GM12878 (cell line): ENCODE measurements at regions not wholly inside any gene's neighbourhood (a gene's known extent, or its start where the extent isn't known, plus 50 kb on each side); places are given as distances from the start of the nearest gene placed in this dataset.
A peak's percentile ranks its signal among the peaks of the same experiment; 100 is the strongest.
"Not testable (repeated sequence)": the region's sequence is repeated elsewhere in the genome, so short reads cannot be mapped to it uniquely, and the experiment has no call there.

Source experiments
- ATAC-seq: fragments of 200-7000 bp; cut with Tn5 transposase; 3 replicates; pipeline ENCODE4 v1.9.1; 2020; ENCODE audit warnings: mild to moderate bottlenecking, moderate library complexity
- BruUV-seq: library from RNA; stranded (reverse); fragments of 400-500 nt; replicated peaks from 2 replicates; lab custom pipeline; 2021; lab: Mats Ljungman, UMichigan
- CTCF ChIA-PET: fragments of 300-600 bp; sonication (Branson Sonifier 250); formaldehyde crosslinking; extraction: SDS; loops from one replicate; lab custom pipeline; 2021; ENCODE audit warnings: inconsistent platforms; lab: Yijun Ruan, JAX
- POLR2A ChIA-PET: fragments of 350-600 bp; formaldehyde crosslinking; extraction: SDS; loops from one replicate; lab custom pipeline; 2021; ENCODE audit warnings: inconsistent platforms; lab: Charles Lee
- RAD21 ChIA-PET: fragments of 300-600 bp; sonication (Branson Sonifier 250); formaldehyde crosslinking; loops from one replicate; lab custom pipeline; 2023; ENCODE audit warnings: antibody characterized with exemption; ENCODE audit not compliant: unreplicated experiment; lab: Charles Lee
- SMC1A ChIA-PET: fragments of 300-600 bp; sonication (Branson Sonifier 250); formaldehyde crosslinking; loops from one replicate; lab custom pipeline; 2023; ENCODE audit not compliant: unreplicated experiment, uncharacterized antibody; lab: Charles Lee
- DNase-seq: peaks from one replicate; pipeline ENCODE4 v3.0.0-alpha.2; 2011; ENCODE audit warnings: low read depth, low spot score
- FAIRE-seq: peaks from 3 replicates; lab custom pipeline; 2011; peaks lifted over from hg19 to GRCh38; lab: Jason Lieb, UNC
- H2AFZ ChIP-seq: 2 replicates; pipeline ENCODE4 v1.6.0; 2011; ENCODE audit warnings: low read depth, low read length, control low read depth; ENCODE audit not compliant: control insufficient read depth
- H3K27ac ChIP-seq: 2 replicates; pipeline ENCODE4 v1.5.1; 2011; ENCODE audit warnings: control low read depth; ENCODE audit not compliant: control insufficient read depth, insufficient read depth
- H3K27me3 ChIP-seq, 2 experiments: replicated peaks in 1 of 2; 2 replicates each; pipeline versions ENCODE4 v1.6.0 to v1.6.1; 2011; ENCODE audit warnings: low read length in 1 of 2; ENCODE audit not compliant: control insufficient read depth in 2 of 2, insufficient read depth in 2 of 2
- H3K36me3 ChIP-seq, 2 experiments: 2 replicates each; pipeline ENCODE4 v1.5.1; 2011; ENCODE audit warnings: low read length in 1 of 2; ENCODE audit not compliant: control insufficient read depth in 2 of 2, insufficient read depth in 2 of 2
- H3K4me1 ChIP-seq: 2 replicates; pipeline ENCODE4 v1.6.1; 2011; ENCODE audit warnings: mild to moderate bottlenecking, low read length, moderate library complexity, mixed read lengths; ENCODE audit not compliant: control insufficient read depth, insufficient read depth
- H3K4me2 ChIP-seq: 2 replicates; pipeline ENCODE4 v1.6.0; 2011; ENCODE audit warnings: control low read depth; ENCODE audit not compliant: control insufficient read depth, insufficient read depth
- H3K4me3 ChIP-seq: fragments of 200-600 bp; sonication (generic); 2 replicates; pipeline ENCODE4 v1.5.1; 2016
- H3K79me2 ChIP-seq: 2 replicates; pipeline ENCODE4 v1.6.0; 2011; ENCODE audit warnings: low read length; ENCODE audit not compliant: control insufficient read depth, insufficient read depth
- H3K9ac ChIP-seq: 2 replicates; pipeline ENCODE4 v1.8.0; 2011; ENCODE audit warnings: low read length, control low read depth, mixed read lengths; ENCODE audit not compliant: control insufficient read depth, insufficient read depth
- H3K9me3 ChIP-seq: replicated peaks from 3 replicates; pipeline ENCODE4 v1.5.1; 2011; ENCODE audit warnings: mild to moderate bottlenecking, low read length; ENCODE audit not compliant: control insufficient read depth, insufficient read depth
- H4K20me1 ChIP-seq: 2 replicates; pipeline ENCODE4 v1.6.0; 2011; ENCODE audit not compliant: control insufficient read depth, insufficient read depth
- SPI1 ChIP-seq: IDR thresholded peaks from 2 replicates; pipeline ENCODE4 v1.6.1; 2011; ENCODE audit warnings: low read depth, mild to moderate bottlenecking, low read length, moderate library complexity, borderline replicate concordance; ENCODE audit not compliant: insufficient read depth
- WGBS: methylation state at CpG from one replicate; pipeline ENCODE4 v1.1.6; 2016; ENCODE audit warnings: low lambda C conversion rate; ENCODE audit not compliant: insufficient replicate concordance, insufficient coverage; ENCODE audit errors: missing lambda C conversion rate; 5-methylcytosine and 5-hydroxymethylcytosine counted together
- in situ Hi-C: fragments of 300-500 bp; cut with MboI; formaldehyde crosslinking; loops from 9 replicates; pipeline ENCODE4 v1.14.3; 2018; ENCODE audit warnings: mixed read lengths
- intact Hi-C: fragments of 100-400 bp; cut with micrococcal nuclease; formaldehyde crosslinking; loops from one replicate; pipeline ENCODE4 v1.14.2; 2022; ENCODE audit not compliant: unreplicated experiment

GRCh38 chr2:87518066-87518465 lies 229.8 kb upstream of the PLGLB2 start:
- H3K79me2 ChIP-seq, H3K36me3 ChIP-seq, H4K20me1 ChIP-seq, intact Hi-C loops, H3K4me3 ChIP-seq, SMC1A ChIA-PET, FAIRE-seq, H3K27me3 ChIP-seq, RAD21 ChIA-PET, DNase-seq: not testable (repeated sequence)
- 70% methylated on average over 5 of the region's 7 CpGs for WGBS
- TF ChIP-seq SPI1, result 0 out of 2 replicates have a peak, but pooled peaks have one; percentile 7
- TF ChIP-seq, all 136 proteins: peak for 1; not testable (repeated sequence) for 135
- H3K4me2 ChIP-seq, in situ Hi-C loops, CTCF ChIA-PET, H3K4me1 ChIP-seq, H2AFZ ChIP-seq, BruUV-seq, POLR2A ChIA-PET, H3K27ac ChIP-seq, ATAC-seq, H3K9ac ChIP-seq, H3K9me3 ChIP-seq: not testable (repeated sequence)

GRCh38 chr2:87518547-87518946 lies 229.3 kb upstream of the PLGLB2 start:
- ATAC-seq, POLR2A ChIA-PET, H3K4me3 ChIP-seq, BruUV-seq, H3K27me3 ChIP-seq, RAD21 ChIA-PET, in situ Hi-C loops, SMC1A ChIA-PET, DNase-seq, H3K9ac ChIP-seq, intact Hi-C loops, FAIRE-seq, H2AFZ ChIP-seq, H3K4me2 ChIP-seq, H3K4me1 ChIP-seq, H3K79me2 ChIP-seq, CTCF ChIA-PET, H3K27ac ChIP-seq, H4K20me1 ChIP-seq, H3K9me3 ChIP-seq, H3K36me3 ChIP-seq: not testable (repeated sequence)
- WGBS, result 31% methylated on average over 7 of the region's 8 CpGs

GRCh38 chr2:87519158-87520011 lies 228.5 kb upstream of the PLGLB2 start:
- H3K4me3 ChIP-seq, H2AFZ ChIP-seq, H3K27me3 ChIP-seq, H4K20me1 ChIP-seq, H3K4me1 ChIP-seq, H3K36me3 ChIP-seq, in situ Hi-C loops, H3K79me2 ChIP-seq, H3K27ac ChIP-seq, POLR2A ChIA-PET, BruUV-seq, H3K9ac ChIP-seq, intact Hi-C loops, RAD21 ChIA-PET, H3K9me3 ChIP-seq, DNase-seq, FAIRE-seq, H3K4me2 ChIP-seq, CTCF ChIA-PET, SMC1A ChIA-PET: not testable (repeated sequence)
- ATAC-seq, result peak; percentile 62
- 40% methylated on average over 5 of the region's 8 CpGs for WGBS
